ENCODE measurements at regions not wholly inside any gene's neighbourhood (a gene's known extent, or its start where the extent isn't known, plus 50 kb on each side); places are given as distances from the start of the nearest gene placed in this dataset.

DNA sequence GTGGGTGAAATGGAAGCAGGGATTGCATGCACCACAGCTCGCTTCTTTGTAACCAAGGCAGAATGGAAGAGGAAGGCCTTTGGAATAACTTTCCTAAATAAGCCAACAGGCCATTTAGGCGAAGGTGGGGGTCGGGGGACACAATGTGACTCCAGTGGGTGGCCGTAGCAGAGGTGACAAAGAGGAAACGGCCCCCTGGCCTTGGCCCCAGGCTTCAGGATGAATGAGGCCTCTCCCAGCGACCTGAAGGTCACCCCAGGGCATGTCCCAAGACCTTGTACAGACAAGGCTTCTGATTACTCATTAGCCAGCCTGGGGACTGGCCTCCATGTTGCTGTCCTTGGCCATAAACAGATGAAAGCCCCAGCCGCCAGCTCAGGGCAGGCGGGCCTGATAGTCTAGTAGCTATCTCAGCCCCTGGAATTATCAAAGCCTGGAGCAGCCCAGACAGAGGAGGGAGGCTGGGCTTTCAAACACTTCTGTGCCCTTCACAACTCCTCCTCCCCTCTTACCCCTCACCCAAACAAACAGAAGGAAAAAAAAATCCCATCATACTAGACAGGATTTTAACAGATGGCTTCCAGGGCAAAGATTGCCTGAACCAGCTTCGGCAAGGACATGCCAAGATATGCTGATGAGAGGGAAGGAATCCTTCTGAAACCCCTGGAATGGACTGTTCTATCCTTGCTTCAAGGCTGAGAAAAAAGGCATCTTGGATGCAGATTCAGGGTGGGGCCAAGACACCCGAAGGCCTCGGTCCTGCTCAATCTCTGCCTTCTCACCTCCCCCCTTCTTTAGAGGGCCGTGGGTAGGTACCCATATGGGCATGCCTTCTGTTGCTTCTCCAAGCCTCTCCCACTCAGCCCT, 142.3 kb upstream of the PARP11 start:
- no peaks in the 10 kb centered on the region for H3K27me3 ChIP-seq (replicated peaks in 1 of 4; ENCODE audit: control extremely low read depth in 1 of 4, control insufficient read depth in 3 of 4, insufficient read depth in 4 of 4, low read length in 3 of 4)
- TF ChIP-seq EZH2 (IDR thresholded peaks at IDR 0.05; ENCODE audit: borderline replicate concordance, insufficient read depth, low read depth, low read length, poor library complexity, severe bottlenecking) (no peak), CTCF (IDR thresholded peaks at IDR 0.05) (no peak)
- intact Hi-C loops (cut with micrococcal nuclease), result no loop called here
- CTCF ChIA-PET, result no interaction called here
- no peak overlapping the region for H3K4me2 ChIP-seq (replicated peaks; ENCODE audit: low read depth, low read length, poor library complexity, severe bottlenecking)
- H2AFZ ChIP-seq (ENCODE audit: insufficient read depth, low read depth, low read length, poor library complexity, severe bottlenecking), result no peak overlapping the region
- no peaks in the 10 kb centered on the region for H3K9me3 ChIP-seq (ENCODE audit: control extremely low read depth in 1 of 3, control insufficient read depth in 2 of 3, insufficient read depth in 1 of 3, low read length in 2 of 3)
- no peak overlapping the region for H3K9ac ChIP-seq (ENCODE audit: low read length)
- H3K79me2 ChIP-seq (ENCODE audit: control insufficient read depth, insufficient read depth, low read length), result no peaks in the 10 kb centered on the region
- ATAC-seq (ENCODE audit: low read depth) (no peak), DNase-seq (no peak)
- POLR2A ChIA-PET, result no interaction called here
- Mint-ChIP-seq H3K4me3 (no peak overlapping the region), H3K9me3 (ENCODE audit: insufficient read depth) (no peaks in the 10 kb centered on the region), H3K27ac (no peak overlapping the region), H3K27me3 (no peaks in the 10 kb centered on the region), H3K4me1 (no peaks in the 10 kb centered on the region)
- no peaks in the 10 kb centered on the region for H3K4me1 ChIP-seq (ENCODE audit: control insufficient read depth in 2 of 2, insufficient read depth in 2 of 2, low read length in 2 of 2)
- 84% methylated on average over 12 of the region's 12 CpGs for WGBS (ENCODE audit: insufficient coverage)
- H3K27ac ChIP-seq (ENCODE audit: low read length in 2 of 2), result no peak overlapping the region
- H3K36me3 ChIP-seq (replicated peaks in 1 of 2; ENCODE audit: control extremely low read depth in 1 of 2, control insufficient read depth in 1 of 2, extremely low read depth in 1 of 2, insufficient read depth in 2 of 2, low read length in 1 of 2), result no peaks in the 10 kb centered on the region
- no peak overlapping the region for H3K4me3 ChIP-seq (ENCODE audit: control extremely low read depth in 1 of 5, extremely low read depth in 1 of 5, insufficient read depth in 1 of 5, low read depth in 2 of 5, low read length in 4 of 5)
- H4K20me1 ChIP-seq (ENCODE audit: control insufficient read depth, insufficient read depth, low read length, poor library complexity, severe bottlenecking), result no peaks in the 10 kb centered on the region

GRCh38 chr12:4014858-4015224, 141.6 kb upstream of the PARP11 start:
- Histone ChIP-seq H3K4me2 (replicated peaks; ENCODE audit: low read depth, low read length, poor library complexity, severe bottlenecking) (no peak overlapping the region), H3K27me3 (replicated peaks in 1 of 4; ENCODE audit: control extremely low read depth in 1 of 4, control insufficient read depth in 3 of 4, insufficient read depth in 4 of 4, low read length in 3 of 4) (no peaks in the 10 kb centered on the region), H3K4me3 (ENCODE audit: control extremely low read depth in 1 of 5, extremely low read depth in 1 of 5, insufficient read depth in 1 of 5, low read depth in 2 of 5, low read length in 4 of 5) (no peak overlapping the region), H3K9ac (ENCODE audit: low read length) (no peak overlapping the region), H3K4me1 (ENCODE audit: control insufficient read depth in 2 of 2, insufficient read depth in 2 of 2, low read length in 2 of 2) (no peaks in the 10 kb centered on the region), H3K27ac (ENCODE audit: low read length in 2 of 2) (no peak overlapping the region), H4K20me1 (ENCODE audit: control insufficient read depth, insufficient read depth, low read length, poor library complexity, severe bottlenecking) (no peaks in the 10 kb centered on the region), H3K36me3 (replicated peaks in 1 of 2; ENCODE audit: control extremely low read depth in 1 of 2, control insufficient read depth in 1 of 2, extremely low read depth in 1 of 2, insufficient read depth in 2 of 2, low read length in 1 of 2) (no peaks in the 10 kb centered on the region), H2AFZ (ENCODE audit: insufficient read depth, low read depth, low read length, poor library complexity, severe bottlenecking) (no peak overlapping the region), H3K79me2 (ENCODE audit: control insufficient read depth, insufficient read depth, low read length) (no peaks in the 10 kb centered on the region), H3K9me3 (ENCODE audit: control extremely low read depth in 1 of 3, control insufficient read depth in 2 of 3, insufficient read depth in 1 of 3, low read length in 2 of 3) (no peaks in the 10 kb centered on the region)
- 90% methylated on average over 5 of the region's 6 CpGs for WGBS (ENCODE audit: insufficient coverage)
- intact Hi-C loops (cut with micrococcal nuclease), result no loop called here
- Mint-ChIP-seq H3K4me3 (no peak overlapping the region), H3K9me3 (ENCODE audit: insufficient read depth) (no peaks in the 10 kb centered on the region), H3K27ac (no peak overlapping the region), H3K27me3 (no peaks in the 10 kb centered on the region), H3K4me1 (no peaks in the 10 kb centered on the region)
- DNase-seq (no peak), ATAC-seq (ENCODE audit: low read depth) (no peak)
- CTCF ChIA-PET, result no interaction called here
- no peak for TF ChIP-seq CTCF (IDR thresholded peaks at IDR 0.05)
- no peak for TF ChIP-seq EZH2 (IDR thresholded peaks at IDR 0.05; ENCODE audit: borderline replicate concordance, insufficient read depth, low read depth, low read length, poor library complexity, severe bottlenecking)
- POLR2A ChIA-PET, result no interaction called here
